ENCODE measurements at regions not wholly inside any gene's neighbourhood (a gene's known extent, or its start where the extent isn't known, plus 50 kb on each side); places are given as distances from the start of the nearest gene placed in this dataset.
"Not testable (repeated sequence)": the region's sequence is repeated elsewhere in the genome, so short reads cannot be mapped to it uniquely, and the experiment has no call there.

DNA sequence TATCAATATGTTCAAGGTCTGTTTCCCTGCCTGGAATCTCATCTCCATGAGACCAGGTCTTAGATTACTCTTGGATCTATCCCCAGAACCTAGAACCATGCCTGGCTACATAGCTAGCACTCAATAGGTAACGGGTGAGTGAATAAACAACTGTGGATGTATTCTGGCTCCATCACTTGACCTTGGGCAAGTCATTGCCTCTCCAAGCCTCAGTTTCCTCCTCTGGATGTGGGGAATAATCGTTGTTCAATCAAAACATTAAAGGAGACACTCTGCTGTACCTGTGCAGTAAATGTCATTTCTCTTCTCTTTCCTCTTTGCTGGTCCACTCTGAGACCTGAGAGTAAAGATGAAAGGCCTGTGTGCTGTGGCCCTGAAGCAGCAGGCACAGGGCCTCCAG, 121.5 kb upstream of the MYCN start:
- TF ChIP-seq ZFX (IDR thresholded peaks at IDR 0.05; ENCODE audit: borderline replicate concordance) = no peak
- TF ChIP-seq, protein P1, sequence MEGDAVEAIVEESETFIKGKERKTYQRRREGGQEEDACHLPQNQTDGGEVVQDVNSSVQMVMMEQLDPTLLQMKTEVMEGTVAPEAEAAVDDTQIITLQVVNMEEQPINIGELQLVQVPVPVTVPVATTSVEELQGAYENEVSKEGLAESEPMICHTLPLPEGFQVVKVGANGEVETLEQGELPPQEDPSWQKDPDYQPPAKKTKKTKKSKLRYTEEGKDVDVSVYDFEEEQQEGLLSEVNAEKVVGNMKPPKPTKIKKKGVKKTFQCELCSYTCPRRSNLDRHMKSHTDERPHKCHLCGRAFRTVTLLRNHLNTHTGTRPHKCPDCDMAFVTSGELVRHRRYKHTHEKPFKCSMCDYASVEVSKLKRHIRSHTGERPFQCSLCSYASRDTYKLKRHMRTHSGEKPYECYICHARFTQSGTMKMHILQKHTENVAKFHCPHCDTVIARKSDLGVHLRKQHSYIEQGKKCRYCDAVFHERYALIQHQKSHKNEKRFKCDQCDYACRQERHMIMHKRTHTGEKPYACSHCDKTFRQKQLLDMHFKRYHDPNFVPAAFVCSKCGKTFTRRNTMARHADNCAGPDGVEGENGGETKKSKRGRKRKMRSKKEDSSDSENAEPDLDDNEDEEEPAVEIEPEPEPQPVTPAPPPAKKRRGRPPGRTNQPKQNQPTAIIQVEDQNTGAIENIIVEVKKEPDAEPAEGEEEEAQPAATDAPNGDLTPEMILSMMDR (IDR thresholded peaks at IDR 0.05) = no peak
- no peak overlapping the region for H3K27ac ChIP-seq

DNA sequence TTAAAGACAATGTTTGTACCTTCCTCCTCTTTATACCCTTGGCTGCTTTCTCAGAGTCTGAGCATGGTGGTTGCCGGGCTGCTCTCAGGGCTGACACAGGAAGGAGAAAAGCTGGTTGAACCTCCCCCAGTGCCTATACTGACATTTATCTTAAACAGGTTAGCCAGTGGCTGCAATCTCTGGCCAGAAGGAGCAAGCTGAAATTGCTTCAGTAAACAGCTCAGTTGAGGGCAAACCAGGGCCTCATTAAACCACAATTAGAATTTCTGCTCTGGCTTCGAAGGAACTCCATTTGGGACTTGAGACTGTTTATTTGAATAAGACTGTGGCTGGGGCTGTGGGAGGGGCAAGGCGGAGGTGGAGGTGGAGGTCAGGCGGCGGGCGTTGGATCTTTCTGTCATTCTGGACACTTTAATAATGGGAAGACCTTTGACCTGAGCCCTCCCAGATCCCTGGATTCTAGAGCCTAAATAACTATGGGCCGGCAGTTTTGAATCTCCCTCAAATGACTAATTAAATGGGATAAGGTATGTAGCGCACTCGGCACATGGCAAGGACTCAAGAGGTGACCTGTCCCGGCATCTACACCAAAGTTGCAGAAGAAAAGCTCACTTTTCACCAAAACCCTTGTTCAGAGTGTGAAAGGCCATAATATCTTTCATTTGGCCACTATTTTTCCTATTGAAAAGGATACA, 120.6 kb upstream of the MYCN start:
- TF ChIP-seq, protein P1 (IDR thresholded peaks at IDR 0.05) = no peak
- TF ChIP-seq ZFX (IDR thresholded peaks at IDR 0.05; ENCODE audit: borderline replicate concordance) = no peak
- no peak overlapping the region for H3K27ac ChIP-seq

DNA sequence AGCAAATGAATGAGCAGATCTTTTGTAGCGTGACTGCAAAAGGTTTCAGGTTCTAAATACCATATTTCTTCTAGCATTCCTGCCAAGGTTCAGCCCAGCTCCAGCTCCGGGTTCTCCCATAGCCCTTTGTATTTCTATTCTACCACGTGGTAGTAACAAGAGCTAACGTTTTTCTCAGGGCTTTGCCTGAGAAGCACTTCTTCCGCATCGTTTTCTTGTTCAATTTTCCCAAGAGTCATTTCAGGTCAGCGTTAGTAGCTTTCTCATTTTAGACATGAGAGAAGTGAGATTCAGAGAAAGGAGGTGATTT, 120.1 kb upstream of the MYCN start:
- TF ChIP-seq, protein P1 (IDR thresholded peaks at IDR 0.05) = no peak
- TF ChIP-seq ZFX (IDR thresholded peaks at IDR 0.05; ENCODE audit: borderline replicate concordance) = no peak
- no peak overlapping the region for H3K27ac ChIP-seq

DNA sequence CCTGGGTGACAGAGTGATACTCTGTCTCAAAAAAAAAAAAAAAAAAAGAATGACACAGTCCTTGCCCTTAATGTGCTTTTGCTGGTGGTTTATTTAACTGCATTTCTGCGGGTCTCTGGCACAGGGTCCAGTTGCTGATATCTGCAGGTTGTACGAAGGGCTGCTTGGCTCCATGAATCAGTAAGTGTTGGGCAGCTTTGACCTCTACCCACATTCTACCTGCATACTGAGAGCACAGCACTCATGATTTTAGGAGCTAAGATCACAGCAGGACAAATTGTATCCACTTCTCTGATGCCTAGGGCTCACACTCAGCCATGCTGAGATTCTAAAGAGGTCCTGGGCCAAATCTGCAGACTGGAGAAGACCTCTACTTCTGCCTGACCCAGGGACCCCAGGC, 119.4 kb upstream of the MYCN start:
- no peak overlapping the region for H3K27ac ChIP-seq
- TF ChIP-seq ZFX (IDR thresholded peaks at IDR 0.05; ENCODE audit: borderline replicate concordance) = no peak
- TF ChIP-seq, protein P1 (IDR thresholded peaks at IDR 0.05) = no peak

DNA sequence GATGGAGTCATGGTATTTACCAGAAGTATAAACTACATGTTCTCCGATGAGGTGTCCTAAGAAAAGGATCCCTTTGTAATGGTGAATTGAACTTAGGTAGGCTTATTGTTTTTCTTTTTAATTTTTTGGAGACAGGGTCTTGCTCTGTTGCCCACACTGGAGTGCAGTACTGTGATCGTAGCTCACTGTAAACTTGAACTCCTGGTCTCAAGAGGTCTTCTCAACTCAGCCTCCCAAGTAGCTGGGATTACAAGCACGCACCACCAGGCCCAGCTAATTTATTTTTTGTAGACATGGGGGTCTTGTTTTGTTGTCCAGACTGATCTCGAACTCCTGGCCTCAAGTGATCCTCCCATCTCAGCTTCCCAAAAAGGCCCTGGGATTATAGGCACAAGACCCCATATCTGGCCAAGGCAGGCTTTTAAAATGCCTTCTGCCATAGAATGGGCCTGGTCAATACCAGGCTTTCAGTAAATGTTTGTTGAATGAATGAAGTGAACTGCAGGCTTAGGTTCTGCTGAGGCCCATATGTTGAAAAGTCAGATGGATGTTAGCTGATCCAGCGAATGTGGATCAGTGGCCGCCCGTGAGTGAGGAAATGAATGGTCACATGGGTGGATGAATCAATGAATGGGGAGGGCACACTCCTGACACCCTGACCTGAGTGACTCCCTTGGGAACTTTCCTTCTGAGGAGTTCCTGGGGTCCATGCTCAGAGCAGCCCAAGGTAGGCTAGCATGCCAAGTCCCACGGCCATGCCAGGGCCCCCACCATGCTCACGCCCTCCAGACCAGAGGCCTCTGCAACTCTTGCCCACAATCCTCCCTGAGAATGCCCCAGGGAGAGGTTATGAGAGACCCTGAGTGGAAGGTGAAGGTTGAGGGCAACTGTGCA, 118.0 kb upstream of the MYCN start:
- TF ChIP-seq, protein P1 (IDR thresholded peaks at IDR 0.05) = no peak
- TF ChIP-seq ZFX (IDR thresholded peaks at IDR 0.05; ENCODE audit: borderline replicate concordance) = no peak
- H3K27ac ChIP-seq = no peak overlapping the region

DNA sequence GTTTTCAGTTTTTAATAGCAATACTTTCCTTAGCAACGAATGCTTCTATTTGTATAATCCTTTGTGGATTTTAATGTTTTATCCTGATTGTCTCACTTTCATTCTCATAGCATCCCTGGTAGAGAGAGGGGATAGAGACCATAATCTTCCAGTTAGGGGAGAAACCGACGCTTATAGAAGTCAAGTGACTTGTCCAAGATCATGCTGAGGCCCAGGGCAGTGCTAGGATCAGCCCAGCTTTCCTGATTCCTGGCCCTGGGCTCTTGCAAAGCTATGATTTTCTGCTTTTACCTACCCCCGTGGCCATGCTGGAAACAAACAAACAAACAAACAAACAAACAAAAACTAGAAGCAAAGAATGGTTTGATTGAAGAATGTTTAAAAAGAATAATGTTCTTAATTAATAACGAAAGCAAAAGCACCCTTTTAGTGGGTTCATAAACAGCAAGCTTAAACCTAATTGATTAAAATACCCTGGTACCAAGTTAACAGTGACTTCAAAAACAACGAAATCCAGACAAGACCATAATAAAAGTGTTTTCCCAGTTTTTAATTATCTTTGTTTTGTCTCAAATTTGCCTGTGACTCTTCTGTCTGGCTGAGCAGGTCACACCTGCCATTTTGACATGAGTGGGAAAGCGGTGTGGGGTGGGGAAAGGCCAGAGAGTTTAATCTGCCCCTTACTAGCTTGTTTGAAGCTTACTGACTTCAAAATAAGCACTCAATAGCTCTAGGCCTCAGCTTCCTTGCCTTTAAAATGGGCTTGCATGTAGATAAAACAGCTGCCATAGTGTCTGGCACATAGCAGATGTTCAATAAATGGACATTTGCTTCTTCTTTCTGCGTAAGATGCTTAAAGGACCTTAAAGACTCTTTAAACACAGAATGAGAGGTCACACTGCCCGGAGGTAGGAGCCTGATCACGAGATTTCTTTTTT, 116.6 kb upstream of the MYCN start:
- TF ChIP-seq, protein P1 (IDR thresholded peaks at IDR 0.05) = no peak

DNA sequence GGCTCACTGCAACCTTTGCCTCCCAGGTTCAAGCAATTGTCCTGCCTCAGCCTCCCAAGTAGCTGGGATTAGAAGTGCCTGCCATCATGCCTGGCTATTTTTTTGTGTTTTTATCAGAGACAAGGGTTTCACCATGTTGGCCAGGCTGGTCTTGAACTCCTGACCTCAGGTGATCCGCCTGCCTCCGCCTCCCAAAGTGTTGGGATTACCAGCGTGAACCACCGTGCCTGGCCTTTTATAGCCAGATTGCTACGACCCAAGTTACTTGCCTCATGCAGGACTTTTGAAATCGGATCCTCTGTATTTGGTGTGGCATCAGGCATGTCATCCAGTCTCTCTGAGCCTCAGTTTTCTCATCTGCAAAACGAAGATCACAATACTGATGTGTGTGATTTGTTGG, 115.9 kb upstream of the MYCN start:
- not testable (repeated sequence) for H3K27ac ChIP-seq

More for the DNA sequence above, 116.6 kb upstream of the MYCN start:
- H3K27ac ChIP-seq = no peak overlapping the region

All from 22Rv1 (cell line).